ENCODE measurements at regions not wholly inside any gene's neighbourhood (a gene's known extent, or its start where the extent isn't known, plus 50 kb on each side); places are given as distances from the start of the nearest gene placed in this dataset.
"Not testable (repeated sequence)": the region's sequence is repeated elsewhere in the genome, so short reads cannot be mapped to it uniquely, and the experiment has no call there.

DNA sequence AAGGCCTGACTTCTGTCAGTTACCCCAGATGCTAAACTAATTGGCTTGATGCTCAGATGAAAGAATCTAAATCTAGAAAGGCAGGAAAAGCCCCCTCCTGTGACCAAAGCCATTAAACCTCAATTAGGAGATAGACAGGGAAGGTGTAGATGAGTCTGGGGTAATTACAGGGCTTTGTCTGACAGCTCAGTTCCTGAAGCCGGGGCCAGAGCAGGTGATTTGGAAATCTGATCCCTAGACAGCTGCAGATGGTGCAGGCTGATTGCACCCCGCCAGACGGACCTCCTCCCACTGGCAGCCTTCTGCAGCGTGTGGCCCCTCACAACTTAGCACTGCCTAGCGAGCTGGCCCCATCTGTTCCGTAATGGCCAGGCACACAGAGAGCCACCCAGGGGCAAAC, 395.1 kb downstream of the HLX start:
- Mint-ChIP-seq H3K27me3 (no peaks in the 10 kb centered on the region), H3K4me1 (no peaks in the 10 kb centered on the region), H3K36me3 (no peaks in the 10 kb centered on the region), H3K9me3 (peaks cover 0 to 1% (median 0%) of the 10 kb centered on the region in 5 donors), H3K4me3 (no peak overlapping the region), H3K27ac (peak overlapping the region in 1 of 8 donors; percentile 67)
- Histone ChIP-seq H3K36me3 (ENCODE audit: insufficient read depth, low read length) (no peaks in the 10 kb centered on the region), H3K27ac (ENCODE audit: low read depth, low read length) (no peak overlapping the region), H3K4me1 (ENCODE audit: insufficient read depth, low read length) (no peaks in the 10 kb centered on the region), H3K4me3 (ENCODE audit: low read length) (no peak overlapping the region), H3K27me3 (ENCODE audit: insufficient read depth, low read length, poor library complexity, severe bottlenecking) (no peaks in the 10 kb centered on the region), H3K9me3 (ENCODE audit: low read length) (no peaks in the 10 kb centered on the region)
- ChIA-PET CTCF (no interaction called here), POLR2A (no interaction called here)
- DNase-seq, result no peak

DNA sequence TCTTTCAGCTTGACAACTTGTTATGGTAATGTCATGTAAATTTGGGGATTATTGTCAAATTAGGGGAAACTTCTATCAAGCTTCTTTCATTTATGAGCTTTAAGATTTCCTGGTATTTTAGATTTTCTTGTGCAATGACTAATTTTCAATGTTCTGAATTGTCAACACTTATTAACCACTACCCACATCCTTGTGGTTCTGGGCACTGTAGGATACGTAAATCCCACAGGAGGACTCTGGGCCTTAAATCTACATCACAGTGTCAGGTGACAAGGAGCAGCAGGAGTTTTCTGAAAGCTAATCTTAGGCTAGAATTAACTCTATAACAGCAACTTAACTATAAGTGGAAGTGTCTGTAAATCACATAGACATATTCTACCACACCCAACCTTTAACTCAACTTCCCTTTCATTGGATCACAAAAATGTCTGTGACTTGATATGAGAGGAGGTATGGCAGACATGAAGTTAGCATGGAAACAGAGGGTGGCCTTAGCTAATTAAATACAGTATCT, 397.7 kb downstream of the HLX start:
- no peak overlapping the region for H3K4me3 Mint-ChIP-seq
- CTCF ChIA-PET, result no interaction called here

DNA sequence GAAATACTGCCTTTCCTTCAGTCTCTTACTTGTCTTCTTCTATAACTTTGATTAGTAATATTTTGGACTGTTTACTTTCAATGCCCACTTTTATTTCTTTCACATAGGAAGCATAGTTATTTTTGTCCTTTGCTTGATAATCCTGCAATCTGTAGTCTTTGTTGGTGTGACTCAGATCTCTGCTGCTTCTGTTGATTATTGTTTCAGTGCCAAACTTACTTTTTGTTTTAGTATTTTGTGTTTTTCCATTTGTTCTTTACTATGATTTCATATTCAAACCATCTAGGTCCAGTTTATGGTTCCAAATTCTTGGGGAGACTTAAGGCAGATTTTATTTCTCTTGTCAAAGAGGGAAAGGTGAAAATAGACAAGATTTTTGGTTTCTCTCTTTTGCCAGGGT, 399.9 kb downstream of the HLX start:
- Mint-ChIP-seq H3K4me3 (no peak overlapping the region), H3K36me3 (no peaks in the 10 kb centered on the region), H3K27me3 (peaks cover 8 to 17% of the 10 kb centered on the region in 2 donors), H3K4me1 (no peaks in the 10 kb centered on the region), H3K9me3 (peaks cover 0 to 2% (median 0%) of the 10 kb centered on the region in 5 donors), H3K27ac (no peak overlapping the region)
- POLR2A ChIA-PET, result no interaction called here
- DNase-seq, result no peak
- Histone ChIP-seq H3K9me3 (ENCODE audit: low read length) (no peaks in the 10 kb centered on the region), H3K27ac (ENCODE audit: low read depth, low read length) (no peak overlapping the region), H3K27me3 (ENCODE audit: insufficient read depth, low read length, poor library complexity, severe bottlenecking) (no peaks in the 10 kb centered on the region), H3K4me3 (ENCODE audit: low read length) (no peak overlapping the region), H3K4me1 (ENCODE audit: insufficient read depth, low read length) (no peaks in the 10 kb centered on the region), H3K36me3 (ENCODE audit: insufficient read depth, low read length) (no peaks in the 10 kb centered on the region)
- CTCF ChIA-PET, result no interaction called here

More for the DNA sequence above, 397.7 kb downstream of the HLX start:
- Mint-ChIP-seq H3K9me3 (peaks cover 0 to 2% (median 0%) of the 10 kb centered on the region in 5 donors), H3K36me3 (no peaks in the 10 kb centered on the region), H3K27ac (no peak overlapping the region), H3K27me3 (peaks cover 2 to 4% of the 10 kb centered on the region in 2 donors), H3K4me1 (no peaks in the 10 kb centered on the region)
- POLR2A ChIA-PET, result no interaction called here
- Histone ChIP-seq H3K27me3 (ENCODE audit: insufficient read depth, low read length, poor library complexity, severe bottlenecking) (no peaks in the 10 kb centered on the region), H3K36me3 (ENCODE audit: insufficient read depth, low read length) (no peaks in the 10 kb centered on the region), H3K9me3 (ENCODE audit: low read length) (no peaks in the 10 kb centered on the region), H3K4me1 (ENCODE audit: insufficient read depth, low read length) (no peaks in the 10 kb centered on the region), H3K27ac (ENCODE audit: low read depth, low read length) (no peak overlapping the region), H3K4me3 (ENCODE audit: low read length) (no peak overlapping the region)
- DNase-seq, result no peak

DNA sequence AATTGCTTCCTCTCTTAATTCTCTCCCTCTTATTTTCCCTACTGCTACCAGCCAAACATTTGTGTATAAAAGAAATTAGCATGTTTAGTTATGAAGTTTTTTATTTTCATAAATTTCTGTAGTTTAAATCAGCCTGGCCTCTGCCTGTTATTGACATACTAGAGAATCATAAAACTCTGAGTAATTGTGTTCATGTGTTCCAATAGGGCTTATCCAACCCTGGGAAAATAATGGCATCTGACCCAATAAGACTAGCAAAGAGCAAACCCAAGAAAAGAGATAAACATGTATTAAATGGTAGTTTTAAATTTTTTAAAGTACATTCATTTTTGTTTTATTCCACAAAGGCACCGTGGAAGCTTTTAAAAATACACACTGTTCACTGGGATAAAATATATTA, 404.3 kb downstream of the HLX start:
- no peaks in the 10 kb centered on the region for H3K9me3 ChIP-seq (ENCODE audit: low read length)
- DNase-seq, result no peak
- no peaks in the 10 kb centered on the region for H3K36me3 ChIP-seq (ENCODE audit: insufficient read depth, low read length)
- no peak overlapping the region for H3K27ac Mint-ChIP-seq
- no peaks in the 10 kb centered on the region for H3K27me3 ChIP-seq (ENCODE audit: insufficient read depth, low read length, poor library complexity, severe bottlenecking)
- no peaks in the 10 kb centered on the region for H3K4me1 ChIP-seq (ENCODE audit: insufficient read depth, low read length)
- no peaks in the 10 kb centered on the region for H3K36me3 Mint-ChIP-seq
- H3K27ac ChIP-seq (ENCODE audit: low read depth, low read length), result no peak overlapping the region
- peaks cover 0 to 2% (median 0%) of the 10 kb centered on the region in 5 donors for H3K9me3 Mint-ChIP-seq
- POLR2A ChIA-PET, result no interaction called here
- H3K4me3 Mint-ChIP-seq, result no peak overlapping the region
- no peaks in the 10 kb centered on the region for H3K4me1 Mint-ChIP-seq
- no peak overlapping the region for H3K4me3 ChIP-seq (ENCODE audit: low read length)
- CTCF ChIA-PET, result no interaction called here
- peaks cover 10 to 27% of the 10 kb centered on the region in 2 donors for H3K27me3 Mint-ChIP-seq

DNA sequence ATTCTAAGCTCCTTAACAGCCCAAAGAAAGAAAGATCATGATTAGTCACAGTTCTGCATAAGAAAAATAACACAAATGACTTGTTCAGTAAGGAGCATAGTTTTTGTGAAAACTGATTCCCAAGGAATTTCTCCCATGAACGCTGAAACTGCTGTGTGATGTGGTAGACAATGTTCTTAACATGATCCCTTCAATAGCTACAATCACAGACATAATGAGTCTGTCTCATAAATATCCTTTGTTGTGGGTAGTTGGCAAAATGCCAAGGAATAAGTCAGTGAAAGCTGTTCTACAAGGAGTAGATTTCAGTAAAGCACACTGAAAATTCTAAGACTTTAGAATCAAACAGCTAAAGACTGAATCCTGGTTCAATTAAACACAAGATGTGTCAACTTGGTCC, 404.8 kb downstream of the HLX start:
- Mint-ChIP-seq H3K4me1 (no peaks in the 10 kb centered on the region), H3K36me3 (no peaks in the 10 kb centered on the region), H3K4me3 (no peak overlapping the region), H3K27ac (no peak overlapping the region), H3K9me3 (peaks cover 0 to 2% (median 0%) of the 10 kb centered on the region in 5 donors), H3K27me3 (peaks cover 10 to 27% of the 10 kb centered on the region in 2 donors)
- H3K27ac ChIP-seq (ENCODE audit: low read depth, low read length), result no peak overlapping the region
- no peaks in the 10 kb centered on the region for H3K9me3 ChIP-seq (ENCODE audit: low read length)
- no peak for DNase-seq
- H3K27me3 ChIP-seq (ENCODE audit: insufficient read depth, low read length, poor library complexity, severe bottlenecking), result no peaks in the 10 kb centered on the region
- H3K4me3 ChIP-seq (ENCODE audit: low read length), result no peak overlapping the region
- H3K4me1 ChIP-seq (ENCODE audit: insufficient read depth, low read length), result no peaks in the 10 kb centered on the region
- H3K36me3 ChIP-seq (ENCODE audit: insufficient read depth, low read length), result no peaks in the 10 kb centered on the region
- ChIA-PET POLR2A (no interaction called here), CTCF (no interaction called here)

DNA sequence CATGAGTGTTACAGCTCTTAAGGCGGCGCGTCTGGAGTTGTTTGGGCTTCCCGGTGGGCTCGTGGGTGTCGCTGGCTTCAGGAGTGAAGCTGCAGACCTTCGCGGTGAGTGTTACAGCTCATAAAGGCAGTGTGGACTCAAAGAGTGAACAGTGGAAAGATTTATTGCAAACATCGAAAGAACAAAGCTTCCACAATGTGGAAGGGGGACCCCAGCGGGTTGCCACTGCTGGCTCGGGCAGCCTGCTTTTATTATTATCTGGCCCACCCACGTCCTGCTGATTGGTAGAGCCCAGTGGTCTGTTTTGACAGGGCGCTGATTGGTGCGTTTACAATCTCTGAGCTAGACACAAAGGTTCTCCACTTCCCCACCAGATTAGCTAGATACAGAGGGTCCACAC, 405.7 kb downstream of the HLX start:
- H3K4me1 Mint-ChIP-seq; H3K36me3 ChIP-seq (ENCODE audit: insufficient read depth, low read length); H3K4me1 ChIP-seq (ENCODE audit: insufficient read depth, low read length); H3K27ac Mint-ChIP-seq; H3K4me3 ChIP-seq (ENCODE audit: low read length); DNase-seq; H3K36me3 Mint-ChIP-seq; POLR2A ChIA-PET; H3K9me3 Mint-ChIP-seq; H3K27me3 ChIP-seq (ENCODE audit: insufficient read depth, low read length, poor library complexity, severe bottlenecking); H3K4me3 Mint-ChIP-seq; CTCF ChIA-PET; H3K9me3 ChIP-seq (ENCODE audit: low read length); H3K27ac ChIP-seq (ENCODE audit: low read depth, low read length): not testable (repeated sequence)
- H3K27me3 Mint-ChIP-seq, result peaks cover 10 to 27% of the 10 kb centered on the region in 2 donors

DNA sequence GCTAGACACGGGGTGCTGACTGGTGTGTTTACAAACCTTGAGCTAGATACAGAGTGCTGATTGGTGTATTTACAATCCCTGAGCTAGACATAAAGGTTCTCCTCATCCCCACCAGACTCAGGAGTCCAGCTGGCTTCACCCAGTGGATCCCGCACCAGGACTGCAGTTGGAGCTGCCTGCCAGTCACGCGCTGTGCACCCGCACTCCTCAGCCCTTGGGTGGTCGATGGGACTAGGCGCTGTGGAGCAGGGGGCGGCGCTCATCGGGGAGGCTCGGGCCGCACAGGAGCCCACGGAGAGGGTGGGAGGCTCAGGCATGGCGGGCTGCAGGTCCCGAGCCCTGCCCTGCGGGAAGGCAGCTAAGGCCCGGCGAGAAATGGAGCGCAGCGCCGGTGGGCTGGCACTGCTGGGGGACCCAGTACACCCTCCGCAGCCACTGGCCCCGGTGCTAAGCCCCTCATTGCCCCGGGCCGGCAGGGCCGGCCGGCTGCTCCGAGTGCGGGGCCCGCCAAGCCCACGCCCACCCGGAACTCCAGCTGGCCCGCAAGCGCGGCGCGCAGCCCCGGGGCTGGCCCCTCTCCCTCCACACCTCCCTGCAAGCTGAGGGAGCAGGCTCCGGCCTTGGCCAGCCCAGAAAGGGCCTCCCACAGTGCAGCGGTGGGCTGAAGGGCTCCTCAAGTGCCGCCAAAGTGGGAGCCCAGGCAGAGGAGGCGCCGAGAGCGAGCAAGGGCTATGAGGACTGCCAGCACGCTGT, 406.4 kb downstream of the HLX start:
- H3K9me3 ChIP-seq (ENCODE audit: low read length); H3K9me3 Mint-ChIP-seq; H3K4me3 ChIP-seq (ENCODE audit: low read length); H3K4me3 Mint-ChIP-seq; CTCF ChIA-PET; H3K27me3 ChIP-seq (ENCODE audit: insufficient read depth, low read length, poor library complexity, severe bottlenecking); H3K36me3 ChIP-seq (ENCODE audit: insufficient read depth, low read length); POLR2A ChIA-PET; H3K27ac Mint-ChIP-seq; H3K4me1 Mint-ChIP-seq; H3K4me1 ChIP-seq (ENCODE audit: insufficient read depth, low read length); DNase-seq; H3K27ac ChIP-seq (ENCODE audit: low read depth, low read length); H3K36me3 Mint-ChIP-seq: not testable (repeated sequence)
- H3K27me3 Mint-ChIP-seq, result peaks cover 8 to 27% of the 10 kb centered on the region in 2 donors

DNA sequence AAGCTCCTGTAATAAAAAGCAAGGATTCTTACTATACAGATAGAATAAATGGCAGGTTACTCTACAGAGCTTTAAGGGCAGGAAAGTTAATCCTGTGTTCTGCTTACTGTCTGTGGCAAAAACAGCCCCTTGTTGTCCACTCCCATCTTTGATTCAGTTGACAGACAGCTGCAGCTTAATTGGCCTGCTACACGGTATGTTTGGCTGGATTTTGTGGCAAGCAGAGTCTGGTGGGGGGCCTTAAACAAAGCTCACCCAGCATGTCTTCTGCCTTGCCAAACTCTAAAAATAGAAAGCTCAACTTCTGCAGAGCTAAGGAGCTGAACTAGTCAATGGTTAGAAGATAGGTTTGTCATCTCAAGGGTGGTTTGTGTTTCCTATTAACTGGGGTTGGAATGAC, 407.2 kb downstream of the HLX start:
- Mint-ChIP-seq H3K36me3 (no peaks in the 10 kb centered on the region), H3K4me1 (no peaks in the 10 kb centered on the region), H3K27ac (no peak overlapping the region), H3K9me3 (peaks cover 0 to 2% (median 0%) of the 10 kb centered on the region in 5 donors), H3K4me3 (no peak overlapping the region), H3K27me3 (peaks cover 8 to 27% of the 10 kb centered on the region in 2 donors)
- H3K27me3 ChIP-seq (ENCODE audit: insufficient read depth, low read length, poor library complexity, severe bottlenecking), result no peaks in the 10 kb centered on the region
- POLR2A ChIA-PET, result no interaction called here
- CTCF ChIA-PET, result no interaction called here
- no peaks in the 10 kb centered on the region for H3K4me1 ChIP-seq (ENCODE audit: insufficient read depth, low read length)
- no peaks in the 10 kb centered on the region for H3K36me3 ChIP-seq (ENCODE audit: insufficient read depth, low read length)
- no peak for DNase-seq
- no peak overlapping the region for H3K27ac ChIP-seq (ENCODE audit: low read depth, low read length)
- no peak overlapping the region for H3K4me3 ChIP-seq (ENCODE audit: low read length)
- no peaks in the 10 kb centered on the region for H3K9me3 ChIP-seq (ENCODE audit: low read length)

Measured in CD8-positive, alpha-beta memory T cell (primary cell).